ENCODE measurements at regions not wholly inside any gene's neighbourhood (a gene's known extent, or its start where the extent isn't known, plus 50 kb on each side); places are given as distances from the start of the nearest gene placed in this dataset.

- intact Hi-C loops (cut with DNase I), result no loop called here
- 71 to 82% methylated on average over 8 of the region's 8 CpGs for WGBS, 2 donors
Measured at GRCh38 chr16:80034948-80035663, 434.6 kb upstream of the MAF start.

DNA sequence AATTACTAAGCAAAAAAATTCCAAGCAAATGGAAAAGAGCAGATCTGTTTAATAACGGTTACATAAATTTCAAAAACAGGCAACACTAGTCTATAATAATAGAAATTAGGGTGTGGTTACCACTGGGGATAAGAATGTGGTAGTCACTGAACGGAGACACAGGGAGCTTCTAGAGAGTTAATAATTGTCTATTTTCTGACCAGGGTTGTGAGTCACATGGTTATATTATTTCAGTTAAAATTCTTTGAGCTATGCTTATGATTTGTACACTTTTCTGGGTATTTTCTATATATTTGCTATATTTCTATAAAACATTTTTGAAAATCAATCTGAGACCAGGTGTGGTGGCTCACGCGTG lies 433.9 kb upstream of the MAF start:
- Histone ChIP-seq H3K27ac (no peak overlapping the region), H3K4me1 (no peaks in the 10 kb centered on the region), H3K36me3 (replicated peaks in 1 of 2; ENCODE audit: insufficient read depth in 1 of 2, low read depth in 2 of 2) (no peaks in the 10 kb centered on the region), H3K27me3 (no peaks in the 10 kb centered on the region), H3K9me3 (no peaks in the 10 kb centered on the region), H3K4me3 (no peak overlapping the region)
- 82% methylated on average over 4 of the region's 4 CpGs for WGBS, 2 donors
- intact Hi-C loops (cut with DNase I), result no loop called here
- no peak for ATAC-seq
- TF ChIP-seq POLR2A (IDR thresholded peaks at IDR 0.05), result no peak
- TF ChIP-seq, protein P1, sequence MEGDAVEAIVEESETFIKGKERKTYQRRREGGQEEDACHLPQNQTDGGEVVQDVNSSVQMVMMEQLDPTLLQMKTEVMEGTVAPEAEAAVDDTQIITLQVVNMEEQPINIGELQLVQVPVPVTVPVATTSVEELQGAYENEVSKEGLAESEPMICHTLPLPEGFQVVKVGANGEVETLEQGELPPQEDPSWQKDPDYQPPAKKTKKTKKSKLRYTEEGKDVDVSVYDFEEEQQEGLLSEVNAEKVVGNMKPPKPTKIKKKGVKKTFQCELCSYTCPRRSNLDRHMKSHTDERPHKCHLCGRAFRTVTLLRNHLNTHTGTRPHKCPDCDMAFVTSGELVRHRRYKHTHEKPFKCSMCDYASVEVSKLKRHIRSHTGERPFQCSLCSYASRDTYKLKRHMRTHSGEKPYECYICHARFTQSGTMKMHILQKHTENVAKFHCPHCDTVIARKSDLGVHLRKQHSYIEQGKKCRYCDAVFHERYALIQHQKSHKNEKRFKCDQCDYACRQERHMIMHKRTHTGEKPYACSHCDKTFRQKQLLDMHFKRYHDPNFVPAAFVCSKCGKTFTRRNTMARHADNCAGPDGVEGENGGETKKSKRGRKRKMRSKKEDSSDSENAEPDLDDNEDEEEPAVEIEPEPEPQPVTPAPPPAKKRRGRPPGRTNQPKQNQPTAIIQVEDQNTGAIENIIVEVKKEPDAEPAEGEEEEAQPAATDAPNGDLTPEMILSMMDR (IDR thresholded peaks at IDR 0.05), result no peak
- no peak for DNase-seq

More at GRCh38 chr16:80034948-80035663, 434.6 kb upstream of the MAF start:
- H3K36me3 ChIP-seq (replicated peaks in 1 of 2; ENCODE audit: insufficient read depth in 1 of 2, low read depth in 2 of 2), result no peaks in the 10 kb centered on the region
- H3K4me1 ChIP-seq, result no peaks in the 10 kb centered on the region
- no peak for TF ChIP-seq POLR2A (IDR thresholded peaks at IDR 0.05)
- TF ChIP-seq, protein P1 (IDR thresholded peaks at IDR 0.05), result no peak
- no peak for ATAC-seq
- H3K27me3 ChIP-seq, result no peaks in the 10 kb centered on the region
- DNase-seq, result no peak
- H3K27ac ChIP-seq, result no peak overlapping the region
- H3K4me3 ChIP-seq, result no peak overlapping the region
- no peaks in the 10 kb centered on the region for H3K9me3 ChIP-seq

- H3K4me3 ChIP-seq, result no peak overlapping the region
- ATAC-seq (no peak), DNase-seq (no peak)
- H3K27me3 ChIP-seq, result no peaks in the 10 kb centered on the region
- H3K9me3 ChIP-seq, result no peaks in the 10 kb centered on the region
- H3K36me3 ChIP-seq (replicated peaks in 1 of 2; ENCODE audit: insufficient read depth in 1 of 2, low read depth in 2 of 2), result no peaks in the 10 kb centered on the region
- no peak for TF ChIP-seq POLR2A (IDR thresholded peaks at IDR 0.05)
- TF ChIP-seq, protein P1 (IDR thresholded peaks at IDR 0.05), result no peak
- WGBS, 2 donors, result 88 to 90% methylated on average over 3 of the region's 3 CpGs
- no peaks in the 10 kb centered on the region for H3K4me1 ChIP-seq
- intact Hi-C loops (cut with DNase I), result no loop called here
- no peak overlapping the region for H3K27ac ChIP-seq
Measured at GRCh38 chr16:80033783-80034468, 433.4 kb upstream of the MAF start.

DNA sequence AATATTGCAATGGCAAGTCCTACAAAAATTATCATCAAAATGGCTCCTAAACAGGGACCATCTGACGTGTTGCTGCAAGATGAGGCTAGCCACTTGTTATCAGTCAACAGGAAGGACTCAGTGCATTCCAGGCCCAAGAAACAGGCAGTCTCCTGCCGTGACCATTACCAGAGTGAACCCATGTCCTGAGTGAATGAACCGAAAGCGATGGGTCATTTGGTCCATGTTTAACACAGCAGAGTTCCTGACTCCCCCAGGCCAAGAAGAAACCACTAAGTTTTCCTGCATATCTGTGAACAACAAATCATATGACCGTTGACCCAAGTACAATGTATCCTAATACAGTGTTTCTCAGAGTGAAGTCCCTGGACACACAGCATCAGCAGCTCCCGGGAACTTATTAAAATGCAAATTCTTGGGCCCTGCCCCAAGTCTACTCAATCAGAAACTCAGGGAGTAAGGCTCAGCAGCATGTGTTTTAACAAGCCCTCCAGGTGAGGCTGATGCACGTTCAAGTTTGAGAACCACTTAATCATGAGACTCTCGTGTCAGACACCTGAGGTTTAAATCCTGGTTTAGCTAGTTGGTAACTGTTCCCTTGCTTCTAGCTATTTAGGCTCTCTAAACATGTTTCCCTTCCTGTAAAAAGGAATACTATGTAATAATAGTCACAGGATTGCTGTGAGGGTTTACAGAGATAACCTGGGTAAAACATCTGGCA lies 429.4 kb upstream of the MAF start:
- ATAC-seq, result no peak
- H3K36me3 ChIP-seq (replicated peaks in 1 of 2; ENCODE audit: insufficient read depth in 1 of 2, low read depth in 2 of 2), result no peaks in the 10 kb centered on the region
- no peak overlapping the region for H3K27ac ChIP-seq
- no peak for DNase-seq
- no peaks in the 10 kb centered on the region for H3K27me3 ChIP-seq
- H3K4me3 ChIP-seq, result no peak overlapping the region
- H3K9me3 ChIP-seq, result no peaks in the 10 kb centered on the region
- intact Hi-C loops (cut with DNase I), result no loop called here
- TF ChIP-seq, protein P1 (IDR thresholded peaks at IDR 0.05), result no peak
- TF ChIP-seq POLR2A (IDR thresholded peaks at IDR 0.05), result no peak
- no peaks in the 10 kb centered on the region for H3K4me1 ChIP-seq
- WGBS, 2 donors, result 77 to 83% methylated on average over 8 of the region's 8 CpGs
